ENCODE measurements at regions not wholly inside any gene's neighbourhood (a gene's known extent, or its start where the extent isn't known, plus 50 kb on each side); places are given as distances from the start of the nearest gene placed in this dataset.

DNA sequence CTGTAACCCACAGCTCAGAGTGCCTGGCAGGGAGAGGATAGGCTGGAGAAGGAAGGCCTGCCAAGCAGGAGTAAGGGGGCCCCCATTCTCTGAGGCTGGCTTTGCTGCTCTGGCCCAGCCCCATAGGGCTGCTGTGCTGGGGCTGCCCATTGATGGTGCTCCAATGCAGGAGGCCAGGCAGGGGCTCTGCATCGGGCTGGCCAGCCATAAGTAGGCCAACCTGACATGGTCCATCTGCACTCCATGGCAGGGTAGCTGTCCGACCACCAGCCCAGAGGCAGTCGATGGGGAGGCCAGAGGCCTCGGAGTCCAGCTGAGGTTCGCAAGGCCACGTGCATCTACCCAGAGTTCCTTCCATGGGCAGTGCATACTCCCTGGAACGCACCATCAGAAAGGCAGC is 75.0 kb upstream of the PITX1 start:
- Histone ChIP-seq H3K79me1 (ENCODE audit: insufficient read depth, low read depth, low read length, poor library complexity, severe bottlenecking) (no peaks in the 10 kb centered on the region), H4K91ac (ENCODE audit: insufficient read length, low read depth, low read length) (no peak overlapping the region), H3K9ac (ENCODE audit: extremely low read depth, insufficient read length, low read length) (no peak overlapping the region), H3K4me2 (ENCODE audit: insufficient read depth, insufficient read length, low read length) (no peak overlapping the region), H3K23ac (ENCODE audit: insufficient read length, low read depth, low read length) (no peak overlapping the region), H3K27ac (ENCODE audit: insufficient read length, low read depth, low read length) (no peak overlapping the region), H4K20me1 (ENCODE audit: control insufficient read depth, insufficient read depth, insufficient read length) (no peaks in the 10 kb centered on the region), H3K27me3 (ENCODE audit: insufficient read depth, low read length) (no peaks in the 10 kb centered on the region), H2AFZ (ENCODE audit: low read length) (no peak overlapping the region), H4K8ac (replicated peaks; ENCODE audit: insufficient read length, low read depth, low read length) (no peak overlapping the region), H3K4me1 (ENCODE audit: insufficient read depth, low read length) (no peaks in the 10 kb centered on the region), H3K18ac (ENCODE audit: insufficient read length, low read depth, low read length) (no peak overlapping the region), H2BK12ac (ENCODE audit: insufficient read length, low read depth, low read length) (no peak overlapping the region), H2BK5ac (ENCODE audit: insufficient read length, low read length) (no peak overlapping the region), H3K4ac (ENCODE audit: low read depth, low read length) (no peak overlapping the region), H2BK20ac (ENCODE audit: low read depth, low read length, poor library complexity, severe bottlenecking) (no peak overlapping the region), H3K23me2 (ENCODE audit: insufficient read length, low read depth, low read length, poor library complexity, severe bottlenecking) (no peaks in the 10 kb centered on the region), H3K56ac (ENCODE audit: insufficient read length, low read depth, low read length) (no peak overlapping the region), H2BK15ac (ENCODE audit: low read depth, low read length) (no peak overlapping the region), H3K14ac (ENCODE audit: insufficient read depth, low read length) (no peak overlapping the region), H4K5ac (ENCODE audit: insufficient read length, low read depth, low read length) (no peak overlapping the region), H3K9me3 (ENCODE audit: control insufficient read depth, low read depth, low read length) (no peaks in the 10 kb centered on the region), H3K79me2 (ENCODE audit: insufficient read depth, low read length) (no peaks in the 10 kb centered on the region), H2BK120ac (ENCODE audit: low read depth, low read length, poor library complexity, severe bottlenecking) (no peak overlapping the region), H3T11ph (ENCODE audit: low read length) (no peak overlapping the region), H2AK5ac (ENCODE audit: insufficient read length, low read length) (no peak overlapping the region)
- peaks cover 0 to 2% of the 10 kb centered on the region in 2 experiments; a peak in 1 of 5 replicates for H3K9me3 Mint-ChIP-seq
- peaks cover 38% of the 10 kb centered on the region for H3K27me3 Mint-ChIP-seq (ENCODE audit: low read depth)
- peaks cover 0 to 5% of the 10 kb centered on the region in 2 experiments; a peak in 1 of 4 replicates for H3K4me1 Mint-ChIP-seq
- no peak overlapping the region for H3K4me3 Mint-ChIP-seq
- H3K27ac Mint-ChIP-seq, result no peak overlapping the region
- no CpG with 5 or more reads among the region's 7 CpGs for WGBS (ENCODE audit: extremely low coverage, insufficient read length, low lambda C conversion rate)
- TF ChIP-seq, protein P1, sequence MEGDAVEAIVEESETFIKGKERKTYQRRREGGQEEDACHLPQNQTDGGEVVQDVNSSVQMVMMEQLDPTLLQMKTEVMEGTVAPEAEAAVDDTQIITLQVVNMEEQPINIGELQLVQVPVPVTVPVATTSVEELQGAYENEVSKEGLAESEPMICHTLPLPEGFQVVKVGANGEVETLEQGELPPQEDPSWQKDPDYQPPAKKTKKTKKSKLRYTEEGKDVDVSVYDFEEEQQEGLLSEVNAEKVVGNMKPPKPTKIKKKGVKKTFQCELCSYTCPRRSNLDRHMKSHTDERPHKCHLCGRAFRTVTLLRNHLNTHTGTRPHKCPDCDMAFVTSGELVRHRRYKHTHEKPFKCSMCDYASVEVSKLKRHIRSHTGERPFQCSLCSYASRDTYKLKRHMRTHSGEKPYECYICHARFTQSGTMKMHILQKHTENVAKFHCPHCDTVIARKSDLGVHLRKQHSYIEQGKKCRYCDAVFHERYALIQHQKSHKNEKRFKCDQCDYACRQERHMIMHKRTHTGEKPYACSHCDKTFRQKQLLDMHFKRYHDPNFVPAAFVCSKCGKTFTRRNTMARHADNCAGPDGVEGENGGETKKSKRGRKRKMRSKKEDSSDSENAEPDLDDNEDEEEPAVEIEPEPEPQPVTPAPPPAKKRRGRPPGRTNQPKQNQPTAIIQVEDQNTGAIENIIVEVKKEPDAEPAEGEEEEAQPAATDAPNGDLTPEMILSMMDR (conservative IDR thresholded peaks at IDR 0.05), result no peak
- DNase-seq, result no peak
- H3K36me3 Mint-ChIP-seq (ENCODE audit: insufficient read depth in 1 of 3, low read depth in 3 of 3), result no peaks in the 10 kb centered on the region; a peak in 1 of 7 replicates
